Loucy (cell line): ENCODE measurements at regions not wholly inside any gene's neighbourhood (a gene's known extent, or its start where the extent isn't known, plus 50 kb on each side); places are given as distances from the start of the nearest gene placed in this dataset.

Source experiments
- EZH2phosphoT487 ChIP-seq: fragments of 200-600 bp; IDR thresholded peaks from 2 replicates; pipeline ENCODE4 v1.6.1; 2018; ENCODE audit warnings: antibody characterized with exemption, mild to moderate bottlenecking, moderate library complexity, borderline replicate concordance
- TF ChIP-seq, protein P1 (sequence below): fragments of 200-600 bp; sonication (generic); conservative IDR thresholded peaks from 2 replicates; pipeline ENCODE4 v1.5.1; 2014; ENCODE audit warnings: mild to moderate bottlenecking, antibody characterized with exemption, low read length

DNA sequence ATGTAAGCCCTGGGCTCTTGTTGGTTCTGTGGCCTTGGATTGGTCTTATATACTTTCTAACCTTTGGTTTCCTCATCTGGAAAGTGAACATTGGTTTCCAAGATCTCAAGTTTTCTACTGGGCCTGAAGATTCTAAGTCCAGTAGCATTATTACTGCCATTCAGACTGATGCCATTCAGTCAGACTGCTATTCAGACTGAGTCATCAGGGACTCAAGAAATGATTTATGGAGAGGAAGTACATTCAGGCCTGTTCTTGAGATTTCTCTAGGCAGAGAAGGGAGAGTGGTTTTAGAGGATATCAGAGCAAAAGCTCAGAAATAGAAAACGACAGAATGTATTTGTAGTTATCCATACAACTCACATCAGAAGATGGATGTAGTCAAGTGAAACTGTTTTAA, 557.2 kb downstream of the NR2F2 start:
- TF ChIP-seq, protein P1, sequence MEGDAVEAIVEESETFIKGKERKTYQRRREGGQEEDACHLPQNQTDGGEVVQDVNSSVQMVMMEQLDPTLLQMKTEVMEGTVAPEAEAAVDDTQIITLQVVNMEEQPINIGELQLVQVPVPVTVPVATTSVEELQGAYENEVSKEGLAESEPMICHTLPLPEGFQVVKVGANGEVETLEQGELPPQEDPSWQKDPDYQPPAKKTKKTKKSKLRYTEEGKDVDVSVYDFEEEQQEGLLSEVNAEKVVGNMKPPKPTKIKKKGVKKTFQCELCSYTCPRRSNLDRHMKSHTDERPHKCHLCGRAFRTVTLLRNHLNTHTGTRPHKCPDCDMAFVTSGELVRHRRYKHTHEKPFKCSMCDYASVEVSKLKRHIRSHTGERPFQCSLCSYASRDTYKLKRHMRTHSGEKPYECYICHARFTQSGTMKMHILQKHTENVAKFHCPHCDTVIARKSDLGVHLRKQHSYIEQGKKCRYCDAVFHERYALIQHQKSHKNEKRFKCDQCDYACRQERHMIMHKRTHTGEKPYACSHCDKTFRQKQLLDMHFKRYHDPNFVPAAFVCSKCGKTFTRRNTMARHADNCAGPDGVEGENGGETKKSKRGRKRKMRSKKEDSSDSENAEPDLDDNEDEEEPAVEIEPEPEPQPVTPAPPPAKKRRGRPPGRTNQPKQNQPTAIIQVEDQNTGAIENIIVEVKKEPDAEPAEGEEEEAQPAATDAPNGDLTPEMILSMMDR = no peak
- TF ChIP-seq EZH2phosphoT487 = no peak
